Left ventricle myocardium superior (tissue), 1 donor: ENCODE measurements at regions not wholly inside any gene's neighbourhood (a gene's known extent, or its start where the extent isn't known, plus 50 kb on each side); places are given as distances from the start of the nearest gene placed in this dataset.

Experiments used
- ATAC-seq: fragments of 200-7000 bp; cut with Tn5 transposase; one replicate; pipeline ENCODE4 v1.9.1; 2020; ENCODE audit warnings: mild to moderate bottlenecking, moderate library complexity
- DNase-seq: peaks from one replicate; pipeline ENCODE4 v3.0.0-alpha.2; 2020
- intact Hi-C: fragments of 100-400 bp; cut with micrococcal nuclease; formaldehyde crosslinking; loops from one replicate; pipeline ENCODE4 v1.11.0; 2022
- donor health status: DM: no; HTN: yes; CAD: no; lungs with severe emphysema.

DNA sequence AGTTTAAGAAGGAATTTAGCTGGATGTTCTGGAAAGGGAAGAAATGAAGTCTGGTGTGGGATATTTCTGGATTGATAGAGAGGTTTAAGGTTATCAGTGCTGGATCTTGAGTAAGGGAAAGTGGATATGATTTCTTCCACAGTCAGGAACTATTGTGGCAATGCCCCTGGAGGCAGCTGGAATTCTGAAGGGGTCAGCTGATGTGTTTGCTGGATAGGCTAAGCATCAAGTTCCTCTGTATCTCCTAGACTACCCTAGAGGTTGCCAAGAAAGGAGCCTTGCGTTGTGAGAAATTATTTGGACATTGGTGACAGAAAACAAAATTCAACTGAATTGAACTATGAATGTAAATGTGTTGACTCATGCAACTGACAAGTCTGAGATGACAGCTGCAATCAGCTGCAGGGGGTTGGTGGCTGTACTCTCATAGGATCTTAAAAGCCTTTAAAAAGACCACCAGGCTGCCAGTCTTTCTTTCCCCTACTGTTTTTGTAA is 244.4 kb downstream of the ATXN7L3B start:
- DNase-seq (no peak), ATAC-seq (no peak)
- intact Hi-C loops: no loop called here

DNA sequence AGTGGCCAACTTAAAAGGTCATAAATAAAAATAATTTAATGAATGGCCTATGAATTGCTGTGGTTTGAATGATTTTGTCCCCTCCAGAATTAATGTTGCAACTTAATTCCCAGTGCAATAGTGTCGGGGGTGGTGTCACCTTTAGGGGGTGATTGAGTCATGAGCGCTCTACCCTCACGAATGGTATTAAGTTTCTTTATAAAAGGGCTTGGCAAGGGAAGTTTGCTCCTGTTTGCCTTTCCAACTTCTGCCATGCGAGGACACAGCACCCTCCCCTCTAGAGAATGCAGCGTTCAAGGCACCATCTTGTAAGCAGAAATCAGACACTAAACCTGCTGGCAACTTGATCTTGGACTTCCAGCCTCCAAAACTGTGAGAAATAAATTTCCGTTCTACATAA is 253.3 kb downstream of the ATXN7L3B start:
- ATAC-seq (no peak), DNase-seq (no peak)
- intact Hi-C loops: no loop called here

DNA sequence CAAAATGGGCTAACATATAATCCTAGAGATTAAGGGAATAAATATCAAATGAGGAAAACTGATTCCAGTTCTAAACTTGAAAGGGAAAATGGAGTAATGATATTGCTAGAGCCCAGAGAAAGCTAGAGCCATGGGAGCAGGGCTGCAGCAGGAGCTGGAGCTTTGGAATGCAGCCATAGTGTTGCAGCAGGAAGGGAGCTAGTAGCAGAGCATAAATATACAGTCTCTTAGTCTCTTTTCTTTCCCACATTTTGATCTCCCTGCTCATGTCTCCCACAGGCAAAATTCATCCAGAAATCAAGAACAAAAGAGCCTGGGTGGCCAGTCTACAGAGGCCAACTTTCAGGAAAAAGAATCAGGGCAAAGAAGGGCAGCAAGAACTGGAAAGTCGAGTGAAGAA is 253.7 kb downstream of the ATXN7L3B start:
- ATAC-seq: no peak
- no peak for DNase-seq
- intact Hi-C loops: no loop called here

DNA sequence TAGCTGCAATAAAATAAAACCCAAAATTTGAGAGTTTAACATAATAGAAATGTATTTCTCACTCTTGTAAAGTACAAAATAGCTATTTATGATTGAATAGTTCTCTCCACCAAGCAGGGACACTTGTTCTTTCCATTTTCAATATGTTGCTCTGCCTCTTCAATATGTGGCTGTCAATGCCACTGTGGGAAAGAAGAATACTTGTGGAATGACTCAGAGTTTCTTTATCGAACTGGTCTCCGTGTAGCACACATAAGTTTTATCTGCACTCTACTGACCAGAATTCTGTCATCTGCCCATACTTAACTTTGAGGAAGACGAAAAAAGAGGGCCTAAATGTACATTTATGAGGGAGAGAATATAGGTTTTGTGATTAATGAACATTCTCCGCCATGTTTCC is 256.9 kb downstream of the ATXN7L3B start:
- intact Hi-C loops: no loop called here
- ATAC-seq: no peak
- DNase-seq: no peak

DNA sequence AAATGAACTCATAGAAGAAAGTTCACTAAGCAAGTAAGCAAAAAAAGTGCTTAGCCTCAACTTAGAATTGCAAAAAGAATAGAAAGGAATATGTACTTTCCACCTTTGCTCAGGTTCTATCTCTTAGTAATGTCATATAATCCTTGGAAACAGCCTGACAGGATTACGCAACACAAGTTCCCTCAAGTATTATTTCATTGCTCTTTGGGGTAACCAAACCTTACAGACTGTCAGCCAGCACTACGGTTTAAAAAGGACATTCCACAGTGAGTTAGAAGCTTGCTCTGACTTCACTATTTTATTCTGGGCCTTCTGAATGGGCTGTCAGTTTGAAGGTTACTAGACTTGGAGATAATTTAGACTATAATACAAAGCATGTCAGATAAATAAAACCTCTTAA is 264.0 kb downstream of the ATXN7L3B start:
- no peak for DNase-seq
- no peak for ATAC-seq
- intact Hi-C loops: no loop called here

DNA sequence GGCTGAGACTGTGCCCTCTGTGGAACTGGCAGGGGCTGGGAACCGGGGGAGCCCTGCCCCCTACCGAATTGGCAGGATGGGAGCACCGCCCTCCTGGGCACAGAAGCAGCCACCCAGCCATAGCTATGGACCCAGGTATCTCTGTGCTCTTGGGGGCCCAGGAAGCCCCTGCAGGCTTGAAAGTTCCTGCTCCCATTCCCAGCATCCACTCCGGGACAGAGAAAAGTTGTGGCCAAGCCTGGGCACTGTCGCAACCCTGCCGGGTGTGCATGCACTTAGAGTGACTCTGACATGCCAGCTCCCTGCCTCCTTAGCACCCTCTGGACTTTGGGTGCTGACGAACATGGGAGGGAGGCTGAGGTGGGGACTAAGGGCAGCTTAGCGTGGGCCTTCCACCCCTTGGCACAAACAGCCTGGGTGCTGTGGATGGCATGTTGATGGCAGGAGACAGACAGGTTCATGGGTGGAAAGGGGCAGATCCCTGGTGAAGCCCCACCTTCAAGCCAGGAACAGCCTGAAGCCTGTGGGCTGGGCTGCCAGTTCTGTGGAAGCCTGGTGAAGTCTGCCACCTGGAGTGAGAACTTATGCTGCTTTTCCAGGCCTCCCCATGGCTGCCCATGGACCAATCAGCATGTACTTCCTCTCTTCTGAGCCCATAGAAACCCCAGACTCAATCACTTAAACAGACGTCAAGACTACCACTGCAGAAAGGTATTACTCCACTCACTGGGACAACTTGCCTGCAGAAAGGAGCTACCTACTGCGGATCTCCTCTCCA is 279.0 kb downstream of the ATXN7L3B start:
- no peak for ATAC-seq
- no peak for DNase-seq
- intact Hi-C loops: no loop called here

DNA sequence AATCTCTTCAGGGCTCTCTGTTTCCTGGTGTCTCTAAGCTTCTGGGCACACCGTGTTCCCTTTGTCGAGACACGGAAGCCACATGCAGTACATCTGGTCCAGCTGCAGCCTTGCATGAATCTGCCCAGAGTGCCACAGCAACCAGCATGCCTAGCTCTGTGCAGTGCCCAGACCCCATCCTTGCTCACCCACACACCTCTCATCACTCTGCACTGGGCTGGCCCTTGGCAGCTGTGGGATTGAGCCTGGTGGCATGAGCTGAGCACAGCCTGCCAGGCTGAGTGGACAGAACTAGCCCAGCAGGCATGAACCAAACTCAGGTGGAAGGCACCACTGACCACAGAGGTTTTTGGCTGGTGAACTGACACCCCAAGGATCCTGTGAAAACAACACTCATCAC is 279.9 kb downstream of the ATXN7L3B start:
- ATAC-seq (no peak), DNase-seq (no peak)
- intact Hi-C loops: no loop called here

DNA sequence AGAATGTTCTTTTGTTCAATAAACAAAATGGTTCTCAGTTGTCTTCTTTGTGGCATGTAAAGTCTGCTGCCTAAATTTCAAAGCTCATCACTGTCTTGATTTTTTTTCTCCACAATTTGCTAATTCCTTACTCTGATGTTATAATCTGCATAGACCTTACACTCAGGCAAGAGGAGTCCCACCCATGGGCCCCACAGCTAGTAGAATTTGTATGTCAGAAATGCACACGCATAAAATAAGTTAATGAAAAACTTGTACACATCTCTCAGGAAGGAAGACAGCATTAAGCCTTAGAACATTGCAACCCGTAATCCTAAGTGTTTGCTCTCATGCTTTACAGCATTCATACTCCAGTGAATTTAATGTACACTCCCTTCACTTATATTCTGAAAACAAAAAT is 280.8 kb downstream of the ATXN7L3B start:
- no peak for DNase-seq
- intact Hi-C loops: no loop called here
- no peak for ATAC-seq

DNA sequence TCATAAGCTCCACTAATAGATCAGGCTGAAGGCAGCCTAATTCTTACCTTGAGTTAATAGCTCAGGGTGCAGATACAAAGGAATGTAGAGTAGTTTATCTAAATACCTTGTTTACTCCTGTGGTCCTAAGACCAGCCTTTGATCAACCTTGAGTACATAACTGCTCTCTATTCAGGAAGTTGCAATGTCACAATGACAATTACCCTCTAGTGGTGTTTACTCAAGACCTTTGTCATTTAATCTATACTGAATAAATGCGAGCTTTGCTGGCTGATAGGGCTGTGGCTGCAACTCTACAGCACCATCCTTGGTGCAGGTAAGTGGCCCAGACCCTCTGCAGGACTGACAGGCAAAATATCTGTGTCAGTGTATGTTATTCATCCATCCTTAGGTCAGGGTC is 282.7 kb downstream of the ATXN7L3B start:
- intact Hi-C loops: no loop called here
- ATAC-seq (no peak), DNase-seq (no peak)

DNA sequence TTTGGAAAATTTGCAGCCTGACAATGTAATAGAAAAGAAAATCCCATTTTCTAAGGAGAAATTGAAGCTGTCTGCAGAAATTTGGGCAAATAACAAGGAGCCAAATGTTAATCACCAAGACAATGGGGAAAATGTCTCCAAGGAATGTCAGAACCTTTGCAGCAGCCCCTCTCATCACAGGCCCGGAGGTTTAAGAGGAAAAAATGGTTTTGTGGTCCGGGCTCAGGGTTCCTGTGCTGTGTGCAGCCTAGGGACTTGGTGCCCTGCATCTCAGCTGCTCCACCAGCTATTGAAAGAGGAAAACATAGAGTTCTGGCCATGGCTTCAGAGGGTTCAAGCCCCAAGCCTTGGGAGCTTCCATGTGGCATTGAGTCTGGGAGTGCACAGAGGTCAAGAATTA is 298.9 kb downstream of the ATXN7L3B start:
- ATAC-seq (no peak), DNase-seq (no peak)
- intact Hi-C loops: no loop called here

DNA sequence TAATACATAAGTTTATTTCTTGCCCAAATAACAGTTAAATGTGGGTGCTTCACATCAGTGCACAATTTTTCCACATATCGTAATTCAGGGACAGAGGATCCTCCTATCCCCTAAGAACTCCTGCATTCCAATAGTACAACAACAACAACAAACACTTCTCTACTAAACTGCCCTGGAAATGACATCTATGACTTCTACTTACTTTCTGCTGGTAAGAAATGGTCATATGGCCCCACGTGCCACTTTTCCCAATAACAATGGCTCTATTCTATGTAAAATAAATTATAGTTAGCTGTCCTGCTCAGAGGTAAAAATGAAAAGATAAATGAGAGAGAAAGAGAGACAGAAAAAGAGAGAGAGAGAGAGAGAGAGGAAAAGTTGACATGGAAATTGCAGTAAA is 308.5 kb downstream of the ATXN7L3B start:
- DNase-seq (no peak), ATAC-seq (no peak)
- intact Hi-C loops: no loop called here

DNA sequence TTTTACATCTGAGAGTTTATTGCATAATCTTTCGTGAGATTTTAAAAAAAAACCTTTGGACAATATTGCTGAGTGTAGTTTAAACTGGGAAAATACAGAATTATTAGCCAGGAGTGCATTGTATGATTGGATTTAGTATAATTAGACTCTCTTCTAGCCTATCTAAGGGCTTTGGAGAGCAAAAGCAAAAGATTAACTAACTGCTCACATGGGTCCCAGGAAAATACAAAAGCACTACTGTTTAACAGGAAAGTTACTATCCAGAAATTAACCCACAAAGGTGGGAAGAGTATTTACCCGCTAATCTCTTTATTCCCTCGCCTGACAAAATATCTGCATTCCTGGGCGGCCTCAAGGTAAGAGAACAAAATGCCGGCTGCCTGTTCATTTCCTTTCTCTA is 309.5 kb downstream of the ATXN7L3B start:
- no peak for DNase-seq
- no peak for ATAC-seq
- intact Hi-C loops: no loop called here

DNA sequence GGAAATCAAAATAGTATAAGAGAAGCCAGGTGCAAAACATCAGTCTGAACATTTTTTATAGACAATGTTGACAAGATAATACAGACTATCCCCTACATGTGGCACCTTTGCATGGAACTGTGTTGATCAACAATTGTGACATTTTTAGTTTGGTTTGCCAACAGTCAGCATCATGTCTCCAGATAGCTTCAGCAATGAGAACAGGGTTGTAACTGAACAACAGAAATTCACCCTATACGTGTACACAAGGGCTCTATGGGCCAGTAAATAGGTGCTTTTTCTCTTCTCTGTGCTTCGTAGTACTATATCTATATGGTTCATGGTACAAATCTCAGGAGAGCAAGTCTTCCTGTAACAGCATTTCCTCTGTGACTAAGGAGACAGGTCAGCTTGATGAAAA is 310.4 kb downstream of the ATXN7L3B start:
- intact Hi-C loops: no loop called here
- no peak for DNase-seq
- no peak for ATAC-seq

DNA sequence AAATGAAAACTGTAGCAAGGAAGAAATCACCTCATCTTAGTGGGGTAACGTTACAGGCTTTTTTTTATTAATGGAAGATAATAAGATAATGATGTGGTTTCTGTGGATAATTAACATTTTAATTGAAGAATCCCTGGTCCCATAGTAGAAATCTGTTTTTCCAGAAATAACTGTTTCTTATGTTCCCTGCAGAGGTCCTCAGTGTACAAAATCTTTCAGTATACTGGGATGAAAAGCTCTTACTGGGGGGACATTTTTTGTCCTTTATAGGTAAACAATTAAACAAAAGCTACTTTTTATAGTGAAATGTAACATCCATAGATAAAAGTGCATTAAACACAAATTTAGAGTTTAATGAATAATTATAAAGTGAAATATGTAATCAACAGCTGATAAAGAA is 312.2 kb downstream of the ATXN7L3B start:
- DNase-seq (no peak), ATAC-seq (no peak)
- intact Hi-C loops: no loop called here

DNA sequence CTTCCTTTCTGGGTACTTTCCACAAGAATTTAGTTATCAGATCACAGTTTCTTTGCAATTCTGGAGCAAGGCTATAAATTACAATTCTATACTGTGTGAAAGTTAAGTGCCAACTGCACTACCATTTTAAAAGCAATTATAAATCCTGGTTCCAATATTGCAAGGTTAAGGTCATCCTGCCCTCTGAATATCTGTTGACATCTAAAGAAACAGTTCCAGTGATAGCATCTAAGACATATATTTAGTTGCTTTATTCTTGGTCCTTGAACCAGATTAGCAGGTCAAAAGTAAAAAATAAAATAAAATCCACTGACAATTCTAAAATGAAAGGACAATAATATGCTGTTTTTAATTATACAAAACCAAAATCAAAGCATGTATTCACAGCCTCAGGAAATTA is 334.2 kb downstream of the ATXN7L3B start:
- intact Hi-C loops: no loop called here
- ATAC-seq: no peak
- no peak for DNase-seq

DNA sequence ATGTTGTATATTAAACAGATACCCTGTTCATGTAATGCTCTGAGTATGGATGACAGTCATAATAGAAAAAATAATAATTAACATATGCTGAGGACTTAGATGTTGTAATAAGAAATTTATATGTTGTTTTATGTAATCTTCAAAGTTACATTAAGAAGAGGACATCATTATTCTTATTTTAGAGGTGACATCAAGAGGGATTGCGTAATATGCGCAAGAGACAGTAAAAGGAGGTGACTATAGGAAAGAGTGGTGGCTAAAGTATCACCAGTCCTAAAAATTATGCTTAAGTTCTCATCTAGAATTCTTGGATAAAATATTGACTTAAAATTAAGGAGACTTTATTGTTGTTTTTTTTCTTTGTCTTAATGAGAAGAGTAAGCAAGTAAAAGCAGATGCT is 323.9 kb downstream of the KCNC2 start:
- ATAC-seq (no peak), DNase-seq (no peak)
- intact Hi-C loops: no loop called here

DNA sequence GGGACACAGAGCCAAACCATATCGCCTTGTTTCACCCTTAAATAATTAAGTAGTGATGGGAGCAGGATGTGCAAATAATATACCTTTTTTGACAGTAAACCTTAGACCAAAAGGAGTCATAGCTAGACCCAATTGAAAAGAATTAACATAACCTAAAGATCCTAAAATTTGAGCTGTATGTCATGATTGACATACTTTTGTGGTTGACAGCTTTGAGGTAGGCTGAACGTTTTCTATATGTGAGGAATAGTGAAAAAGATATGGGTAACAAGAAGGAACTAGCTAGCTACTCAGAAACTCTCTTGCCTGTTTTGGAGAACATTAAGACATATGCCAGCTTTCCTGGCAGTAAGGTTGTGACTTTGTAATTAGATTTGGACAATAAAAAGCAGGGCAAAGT is 320.6 kb downstream of the KCNC2 start:
- no peak for ATAC-seq
- intact Hi-C loops: no loop called here
- no peak for DNase-seq

DNA sequence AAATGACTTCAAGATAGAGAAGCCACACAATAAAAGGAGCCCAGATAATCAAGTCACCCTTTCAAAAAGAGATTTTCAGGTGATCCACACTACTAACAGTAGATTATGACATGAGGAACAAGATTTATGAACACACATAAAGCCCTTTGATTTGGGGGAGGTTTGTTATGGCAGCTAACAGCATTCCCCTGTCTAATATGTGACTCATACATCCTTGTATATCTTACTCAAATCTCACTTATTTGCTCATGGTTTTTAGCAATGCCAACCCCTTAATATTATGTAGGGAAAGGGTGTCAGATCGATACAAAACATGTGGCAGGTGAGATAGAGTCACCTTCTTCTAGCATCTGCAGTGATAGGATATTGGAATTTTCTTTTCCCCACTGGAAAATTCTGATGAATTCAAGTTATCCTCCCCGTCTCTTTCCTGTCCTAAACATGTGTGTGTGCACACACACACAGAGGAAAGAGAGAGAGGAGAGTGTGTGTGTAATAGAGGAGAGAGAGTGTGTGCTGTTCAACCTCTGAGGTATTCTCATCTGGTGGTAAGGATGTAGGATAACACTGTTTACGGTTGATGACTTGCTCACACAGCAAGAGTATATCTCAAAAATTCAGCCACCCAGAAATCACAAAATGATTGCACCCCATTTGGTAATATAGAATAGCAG is 319.9 kb downstream of the KCNC2 start:
- ATAC-seq (peak; percentile 45), DNase-seq (no peak)
- intact Hi-C loops: no loop called here

DNA sequence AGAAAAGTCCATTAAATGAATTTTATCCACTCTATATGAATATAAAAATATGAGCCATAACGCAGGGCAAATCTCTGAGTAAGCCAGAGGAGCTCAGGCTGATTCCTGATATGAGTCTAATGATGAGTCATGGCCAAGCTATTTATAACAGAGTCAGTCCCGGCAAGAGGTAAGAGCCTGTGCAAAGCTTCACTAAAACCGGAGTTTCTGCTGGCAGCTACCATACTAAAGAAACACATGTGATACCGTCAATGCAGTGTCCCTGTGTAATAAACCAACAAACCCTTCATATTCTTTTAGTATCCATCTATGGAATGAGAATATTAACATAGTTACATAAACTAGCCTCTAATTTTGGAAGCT is 319.4 kb downstream of the KCNC2 start:
- peak; percentile 89 for ATAC-seq
- no peak for DNase-seq
- intact Hi-C loops: no loop called here

DNA sequence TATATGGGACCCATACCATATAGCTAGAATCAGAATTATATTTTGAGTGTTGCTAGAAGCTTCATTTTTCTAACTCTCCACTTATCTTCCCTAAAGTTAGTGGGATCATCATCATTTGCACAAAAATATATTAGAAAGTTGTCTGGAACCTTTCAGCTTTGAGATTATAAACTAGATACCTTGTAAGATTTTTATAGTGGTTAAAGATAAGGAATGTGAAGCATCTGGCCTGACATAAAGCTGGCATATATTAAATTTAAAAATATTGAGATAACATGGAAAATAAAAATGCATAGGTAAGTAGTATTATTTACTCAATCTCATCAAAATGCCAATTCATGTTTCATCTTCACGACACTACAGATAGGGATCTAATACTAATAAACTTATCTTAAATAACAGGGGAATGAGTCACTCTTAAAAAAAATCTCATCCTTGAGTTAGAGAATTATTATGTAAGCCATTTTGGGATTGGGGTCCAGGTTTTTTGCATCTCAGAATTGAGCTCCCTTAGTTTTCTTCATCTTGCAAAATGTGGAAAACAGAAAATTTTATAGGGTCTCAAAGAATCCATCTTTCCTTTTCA is 318.5 kb downstream of the KCNC2 start:
- intact Hi-C loops: no loop called here
- no peak for DNase-seq
- ATAC-seq: no peak
